Ishikawa (cell line): ENCODE measurements at regions not wholly inside any gene's neighbourhood (a gene's known extent, or its start where the extent isn't known, plus 50 kb on each side); places are given as distances from the start of the nearest gene placed in this dataset.

Experiments
- CEBPB ChIP-seq: IDR thresholded peaks from 2 replicates; pipeline ENCODE4 v1.6.1; 2012
- CREB1 ChIP-seq: IDR thresholded peaks from 2 replicates; pipeline ENCODE4 v1.6.1; 2012; ENCODE audit warnings: low read depth
- EGR1 ChIP-seq: IDR thresholded peaks from 2 replicates; pipeline ENCODE4 v1.6.1; 2012
- EP300 ChIP-seq: IDR thresholded peaks from 2 replicates; pipeline ENCODE4 v1.6.1; 2012; ENCODE audit warnings: borderline replicate concordance
- FOXM1 ChIP-seq: IDR thresholded peaks from 2 replicates; pipeline ENCODE4 v1.6.1; 2012; ENCODE audit warnings: low read depth, borderline replicate concordance
- MAX ChIP-seq: IDR thresholded peaks from 2 replicates; pipeline ENCODE4 v1.6.1; 2012
- NFIC ChIP-seq: IDR thresholded peaks from 2 replicates; pipeline ENCODE4 v1.6.1; 2012
- RAD21 ChIP-seq: IDR thresholded peaks from 2 replicates; pipeline ENCODE4 v1.6.1; 2012; ENCODE audit warnings: low read depth
- REST ChIP-seq: IDR thresholded peaks from 2 replicates; pipeline ENCODE4 v1.6.1; 2012; ENCODE audit warnings: low read depth, mild to moderate bottlenecking
- TAF1 ChIP-seq: IDR thresholded peaks from 2 replicates; pipeline ENCODE4 v1.6.1; 2012; ENCODE audit warnings: low read depth, mild to moderate bottlenecking
- TCF12 ChIP-seq: IDR thresholded peaks from 2 replicates; pipeline ENCODE4 v1.6.1; 2012; ENCODE audit warnings: low read depth
- TEAD4 ChIP-seq: IDR thresholded peaks from 2 replicates; pipeline ENCODE4 v1.6.1; 2012
- YY1 ChIP-seq: IDR thresholded peaks from 2 replicates; pipeline ENCODE4 v1.6.1; 2012; ENCODE audit warnings: low read depth
- ZBTB7A ChIP-seq: IDR thresholded peaks from 2 replicates; pipeline ENCODE4 v1.6.1; 2012; ENCODE audit warnings: low read depth
- TF ChIP-seq, protein P1 (sequence below): IDR thresholded peaks from 2 replicates; pipeline ENCODE4 v1.6.1; 2012

DNA sequence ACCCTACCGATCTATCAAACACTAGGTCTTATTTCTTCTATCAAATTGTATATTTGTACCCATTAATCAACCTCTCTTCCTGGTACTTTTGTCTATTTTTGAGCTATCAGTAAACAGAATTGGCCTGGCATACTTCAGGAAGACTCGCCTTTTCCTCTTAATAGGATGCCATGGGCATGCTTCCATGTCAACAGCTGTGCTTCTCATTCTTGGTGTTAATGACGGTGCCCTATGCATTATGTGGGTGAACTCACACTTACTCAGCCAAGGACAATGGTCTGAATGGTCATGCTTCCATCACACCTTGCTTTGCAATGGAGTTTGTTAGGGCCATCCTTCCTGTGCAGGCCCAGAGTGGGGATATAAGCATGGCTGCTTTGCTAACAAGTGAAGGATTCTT lies 521.8 kb downstream of the MIAT start:
- TF ChIP-seq RAD21 (no peak), TAF1 (no peak)

DNA sequence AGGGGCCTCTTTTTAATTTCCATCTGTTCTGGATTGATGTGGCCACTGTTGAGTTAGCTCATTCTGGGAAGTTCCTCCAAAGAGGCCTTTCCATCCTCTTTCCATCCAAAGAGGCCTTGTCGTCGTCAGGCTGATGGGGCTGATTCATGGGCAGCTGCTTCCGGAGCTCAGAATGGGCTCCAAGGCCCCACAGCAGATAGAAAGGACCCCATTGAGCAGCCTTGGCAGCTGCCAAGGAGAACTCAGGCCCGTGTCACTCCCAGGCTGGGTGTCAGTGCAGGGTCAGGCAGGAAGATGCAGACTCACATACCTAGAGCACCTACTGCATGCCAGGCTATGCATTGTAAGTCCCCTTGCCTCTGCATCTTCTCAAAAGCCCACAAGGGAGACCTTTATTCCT lies 524.1 kb downstream of the MIAT start:
- no peak for TF ChIP-seq TAF1

DNA sequence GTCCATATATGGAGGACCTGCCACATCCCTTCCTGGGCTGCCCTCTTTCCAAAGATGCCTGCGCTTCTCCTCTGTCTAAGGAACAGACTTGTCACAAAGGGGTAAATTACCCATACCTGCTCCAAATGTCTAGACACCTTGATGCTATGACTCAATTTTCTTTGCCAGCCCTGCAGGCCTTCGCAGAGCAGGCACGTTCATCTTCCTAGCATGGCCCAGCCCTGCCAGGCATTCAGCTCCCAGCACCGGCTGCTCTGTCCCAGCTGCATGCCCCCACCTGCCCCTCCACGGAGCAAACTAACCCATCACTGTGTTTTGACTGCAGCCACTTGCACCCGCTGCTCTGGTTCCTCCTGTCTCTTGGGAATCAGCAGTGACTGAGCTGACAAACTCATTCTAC lies 526.1 kb downstream of the MIAT start:
- TF ChIP-seq REST (no peak), TEAD4 (no peak), EP300 (no peak)

- no peak for TF ChIP-seq REST
- TF ChIP-seq YY1: no peak
- TF ChIP-seq TAF1: no peak
- TF ChIP-seq CEBPB: no peak
- no peak for TF ChIP-seq FOXM1
- no peak for TF ChIP-seq CREB1
- no peak for TF ChIP-seq EGR1
- TF ChIP-seq RAD21: no peak
- no peak for TF ChIP-seq NFIC
- TF ChIP-seq EP300: no peak
- no peak for TF ChIP-seq MAX
- TF ChIP-seq, protein P1, sequence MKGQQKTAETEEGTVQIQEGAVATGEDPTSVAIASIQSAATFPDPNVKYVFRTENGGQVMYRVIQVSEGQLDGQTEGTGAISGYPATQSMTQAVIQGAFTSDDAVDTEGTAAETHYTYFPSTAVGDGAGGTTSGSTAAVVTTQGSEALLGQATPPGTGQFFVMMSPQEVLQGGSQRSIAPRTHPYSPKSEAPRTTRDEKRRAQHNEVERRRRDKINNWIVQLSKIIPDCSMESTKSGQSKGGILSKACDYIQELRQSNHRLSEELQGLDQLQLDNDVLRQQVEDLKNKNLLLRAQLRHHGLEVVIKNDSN: no peak
Measured at GRCh38 chr22:27185099-27185709, 527.8 kb downstream of the MIAT start.

GRCh38 chr22:27185760-27186302 lies 528.4 kb downstream of the MIAT start:
- TF ChIP-seq ZBTB7A (no peak), NFIC (no peak), FOXM1 (no peak), RAD21 (no peak), YY1 (no peak), REST (no peak), TAF1 (no peak), EGR1 (no peak), MAX (no peak), EP300 (no peak), CEBPB (no peak), TCF12 (no peak), CREB1 (no peak), TEAD4 (no peak)
- TF ChIP-seq, protein P1: no peak
